Mesenteric fat pad (tissue), 1 donor: ENCODE measurements at regions not wholly inside any gene's neighbourhood (a gene's known extent, or its start where the extent isn't known, plus 50 kb on each side); places are given as distances from the start of the nearest gene placed in this dataset.

ENCODE experiments used
- DNase-seq: peaks from one replicate; pipeline ENCODE4 v3.0.0-alpha.2; 2020; ENCODE audit warnings: low spot score
- donor health status: DM: yes; HTN: yes; CAD: no.

DNA sequence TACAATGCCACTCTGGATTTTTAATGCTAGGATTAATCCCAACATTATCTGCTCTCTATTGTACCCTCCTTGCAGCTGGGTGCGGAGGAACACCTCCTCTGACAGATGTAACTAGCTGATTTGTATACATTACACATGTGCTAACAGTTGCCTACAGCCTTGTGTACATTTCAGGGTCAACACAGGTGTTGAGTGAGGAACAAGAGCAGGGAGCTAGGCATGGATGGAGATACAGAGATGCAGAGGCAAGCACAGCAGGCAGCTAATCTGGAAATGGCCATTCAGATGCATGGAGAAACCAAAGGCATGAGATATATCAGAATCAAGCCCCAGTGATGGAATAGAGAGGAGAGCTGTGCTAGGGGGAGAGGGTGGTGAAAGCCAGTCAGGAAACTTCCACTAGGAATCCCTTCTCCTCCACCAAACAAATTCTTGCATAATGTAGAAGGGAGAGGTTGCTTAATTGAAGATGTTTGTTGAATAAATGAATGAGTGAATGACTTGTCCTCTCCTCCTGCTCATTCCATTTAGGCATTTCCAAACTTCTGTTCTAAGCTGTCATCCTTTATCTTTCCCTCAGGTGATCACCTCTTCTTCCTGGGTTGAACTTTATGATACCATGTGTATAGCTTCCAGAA, 313.2 kb downstream of the ATP23 start:
- DNase-seq, result no peak

DNA sequence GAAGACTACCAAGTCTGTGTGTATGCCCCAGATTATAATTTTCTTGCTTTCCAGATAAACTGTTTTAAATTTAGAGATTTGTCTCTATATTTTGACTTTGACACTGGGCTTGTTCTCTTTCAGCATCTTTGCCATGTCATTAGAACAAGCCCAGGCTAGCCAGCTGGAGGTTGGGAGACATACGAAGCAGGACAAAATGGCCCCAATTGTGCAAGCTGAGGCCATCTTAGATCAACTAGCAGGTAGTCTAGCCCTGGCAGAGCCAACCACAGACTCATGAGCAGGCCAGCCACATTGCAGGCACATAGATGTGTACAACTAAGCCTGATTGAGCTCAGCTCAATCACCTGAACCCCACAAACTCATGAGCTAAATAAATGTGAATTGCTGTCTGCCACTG, 321.4 kb downstream of the ATP23 start:
- no peak for DNase-seq

DNA sequence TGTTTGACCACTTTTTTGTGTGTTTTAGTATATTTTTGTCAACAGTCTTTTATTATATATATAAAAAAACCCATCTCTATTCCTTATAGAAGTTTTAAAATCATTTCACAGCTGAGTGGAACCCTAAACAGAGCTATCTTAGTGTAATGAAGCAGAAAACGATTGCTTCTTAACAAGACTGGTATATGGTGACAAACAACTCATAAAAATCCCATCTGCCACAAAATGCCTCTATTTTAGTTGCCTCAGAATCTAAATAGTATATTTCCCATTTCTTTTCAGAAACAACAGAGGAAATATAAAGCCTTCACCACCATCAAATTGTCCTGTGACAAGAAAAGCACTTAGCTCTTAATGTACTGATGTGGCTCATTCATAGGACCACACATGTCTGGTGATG, 322.4 kb downstream of the ATP23 start:
- no peak for DNase-seq

DNA sequence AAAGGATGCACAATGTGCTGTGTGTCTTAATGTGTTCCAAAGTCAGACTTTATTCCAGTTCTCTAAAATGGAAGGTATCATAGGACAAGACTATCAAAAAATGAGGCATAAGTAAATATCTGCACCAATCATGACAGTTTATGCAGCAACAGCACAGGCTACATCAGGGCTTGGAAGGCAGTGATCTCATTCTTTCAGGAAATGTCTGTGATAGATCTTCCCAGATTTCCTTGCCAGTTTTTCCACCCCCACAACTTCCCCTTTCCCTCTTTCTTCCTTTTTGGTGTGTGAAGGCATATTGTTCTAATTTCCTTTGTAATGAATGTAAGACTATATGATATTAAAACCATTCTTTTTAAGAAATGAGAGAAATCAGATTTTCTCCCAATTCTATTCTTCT, 326.7 kb downstream of the ATP23 start:
- no peak for DNase-seq

DNA sequence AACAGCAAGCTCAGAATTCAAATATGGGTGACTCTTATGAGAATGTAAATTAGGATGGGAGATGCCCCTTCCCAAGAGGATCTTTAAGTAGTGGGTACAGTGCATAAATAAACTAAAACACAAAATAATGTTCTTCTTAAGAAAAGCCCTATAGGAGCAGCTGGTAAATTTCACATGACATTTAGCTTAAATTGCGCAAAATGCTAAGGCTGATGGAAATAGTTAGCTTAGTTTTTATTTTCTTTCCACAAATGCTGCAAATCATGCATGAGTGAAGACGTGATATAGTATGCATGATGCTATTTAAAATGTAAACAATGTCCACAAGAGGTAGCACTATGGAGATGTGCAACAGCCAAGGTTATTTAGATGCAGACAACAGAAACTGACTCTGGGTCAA, 328.1 kb downstream of the ATP23 start:
- no peak for DNase-seq

DNA sequence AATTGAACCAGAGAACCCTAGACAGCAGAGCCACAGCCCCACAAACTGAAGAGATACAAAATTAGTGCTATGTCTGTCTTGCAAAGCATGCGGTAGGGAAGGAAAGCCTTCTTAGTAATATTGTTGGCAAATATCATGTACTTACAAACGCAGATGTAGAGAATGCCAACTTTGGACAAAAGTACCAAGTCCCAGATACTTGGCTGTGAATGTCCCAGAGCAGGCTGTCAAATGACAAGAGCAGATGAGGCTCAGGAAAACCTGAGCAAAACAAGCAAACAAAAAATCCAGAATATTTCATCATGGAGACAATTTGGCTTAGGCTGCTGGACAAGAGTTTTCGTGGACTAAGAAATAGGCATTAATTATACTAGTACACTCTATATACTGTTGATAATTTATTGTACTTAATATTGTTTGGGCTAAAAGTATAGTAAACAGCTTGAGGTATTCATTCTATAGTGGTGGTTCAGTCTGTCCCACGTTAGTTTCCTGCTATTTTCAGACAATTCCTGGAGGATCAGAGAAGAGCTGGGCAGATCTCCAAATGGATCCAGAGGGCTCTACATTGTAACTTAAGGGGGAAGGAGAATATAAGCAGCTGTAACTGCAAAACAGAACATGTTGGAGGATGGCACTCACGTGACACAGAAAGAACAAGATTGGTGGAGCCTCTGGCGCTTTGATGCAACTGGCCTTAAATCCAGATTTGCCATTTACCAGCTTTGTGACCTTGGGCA, 329.8 kb downstream of the ATP23 start:
- no peak for DNase-seq

DNA sequence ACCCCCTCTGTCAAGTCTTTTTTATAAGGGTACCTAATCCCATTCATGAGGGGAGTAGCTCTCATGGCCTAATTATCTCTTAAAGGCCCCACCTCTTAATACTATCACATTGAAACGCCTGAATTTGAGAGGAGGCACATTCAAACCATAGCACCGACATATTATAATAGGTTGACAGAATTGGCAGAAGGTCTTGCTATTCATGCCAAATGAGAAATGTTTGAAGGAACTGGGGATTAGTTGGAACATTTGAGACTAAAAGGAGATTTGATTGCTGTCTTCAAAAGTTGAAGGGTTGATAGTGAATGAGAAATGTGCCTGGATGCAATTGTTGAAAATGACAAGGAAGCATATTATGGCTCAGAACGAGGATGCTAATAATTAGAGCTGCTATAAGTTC, 331.1 kb downstream of the ATP23 start:
- no peak for DNase-seq

DNA sequence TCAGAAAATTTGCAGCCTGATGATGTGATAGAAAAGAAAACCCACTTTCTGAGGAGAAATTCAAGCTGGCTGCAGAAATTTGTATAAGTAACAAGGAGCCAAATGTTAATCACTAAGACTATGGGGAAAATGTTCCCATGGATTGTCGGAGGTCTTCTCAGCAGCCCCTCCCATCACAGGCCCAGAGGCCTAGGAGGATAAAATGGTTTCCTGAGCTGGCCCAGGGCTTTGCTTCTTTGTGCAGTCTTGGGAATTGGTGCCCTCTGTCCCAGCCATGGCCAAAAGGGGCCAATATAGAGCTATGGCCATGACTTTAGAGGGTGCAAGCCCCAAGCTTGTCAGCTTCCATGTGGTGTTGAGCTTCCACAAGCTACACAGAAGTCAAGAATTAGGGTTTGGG, 335.9 kb downstream of the ATP23 start:
- DNase-seq, result no peak

DNA sequence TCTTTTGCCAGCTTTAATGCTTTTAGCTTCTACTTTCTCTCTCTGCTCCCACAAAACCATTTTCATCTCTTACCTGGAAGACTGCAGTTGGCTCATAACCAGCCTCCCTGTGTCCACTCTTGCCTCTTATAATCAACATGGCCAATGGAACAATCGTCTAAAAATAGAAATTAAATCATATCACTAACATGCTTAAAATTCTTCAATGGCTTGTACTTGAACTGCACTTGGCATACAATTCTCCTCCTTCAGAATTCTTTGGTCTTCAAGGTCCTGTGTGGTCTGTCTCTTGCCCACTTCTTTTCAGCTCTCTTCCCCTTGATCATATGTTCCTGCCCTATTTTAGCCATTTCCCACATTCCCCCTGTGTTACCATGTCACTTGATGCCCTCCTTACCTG, 342.2 kb downstream of the ATP23 start:
- no peak for DNase-seq

DNA sequence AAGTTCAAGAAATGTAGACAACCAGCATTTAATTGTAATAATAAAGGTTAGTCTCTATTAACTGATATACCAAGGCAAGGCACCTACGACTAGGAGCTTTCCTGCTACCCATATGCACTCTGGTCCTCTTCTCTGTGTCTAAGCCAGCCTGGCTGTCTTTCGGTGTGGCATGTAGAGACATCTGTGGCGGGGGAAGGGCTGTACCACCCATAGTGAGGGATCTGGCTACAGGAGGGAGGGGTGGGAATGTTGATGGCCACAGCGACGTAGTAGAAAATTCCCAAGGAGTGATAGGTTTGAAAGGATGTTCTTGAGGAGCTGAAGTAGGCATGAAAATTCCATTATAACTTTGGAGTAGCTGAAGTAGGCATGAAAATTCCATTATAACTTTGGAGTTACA, 344.2 kb downstream of the ATP23 start:
- no peak for DNase-seq

DNA sequence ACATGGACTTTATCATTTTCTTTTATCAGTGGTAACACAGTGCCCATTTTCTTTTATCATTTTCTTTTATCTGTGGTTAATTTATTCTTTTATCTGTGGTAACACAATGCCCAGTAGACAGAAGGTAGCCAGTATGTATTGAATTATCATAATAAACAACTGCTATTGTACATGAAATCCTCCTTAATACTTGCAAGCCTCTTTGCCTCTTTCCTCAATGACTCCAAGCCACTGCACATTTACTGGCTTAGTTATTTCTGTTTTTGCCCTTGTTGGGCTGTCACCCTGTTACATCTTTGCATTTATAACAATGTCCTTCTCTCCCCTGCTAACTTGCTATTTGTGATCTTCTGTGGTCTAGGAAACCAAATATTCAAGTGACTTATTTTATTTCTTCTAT, 345.0 kb downstream of the ATP23 start:
- DNase-seq, result no peak

DNA sequence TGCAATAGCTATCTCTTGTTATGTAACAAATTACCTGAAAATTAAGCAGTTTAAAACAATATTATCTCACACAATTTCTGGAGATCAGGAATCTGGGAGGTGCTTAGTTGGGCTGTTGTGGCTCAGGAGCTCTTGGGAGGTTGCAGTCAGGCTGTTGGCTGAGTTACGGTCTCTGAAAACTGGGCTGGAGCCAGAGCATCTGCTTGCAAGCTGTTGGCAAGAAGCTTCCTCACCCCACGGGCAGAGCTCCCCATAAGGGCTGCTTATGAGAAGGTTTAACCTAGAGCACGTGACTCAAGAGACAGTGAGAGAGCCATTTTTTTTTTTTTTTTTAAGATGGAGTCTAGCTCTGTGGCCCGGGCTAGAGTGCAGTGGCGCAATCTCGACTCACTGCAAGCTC, 346.8 kb downstream of the ATP23 start:
- no peak for DNase-seq

DNA sequence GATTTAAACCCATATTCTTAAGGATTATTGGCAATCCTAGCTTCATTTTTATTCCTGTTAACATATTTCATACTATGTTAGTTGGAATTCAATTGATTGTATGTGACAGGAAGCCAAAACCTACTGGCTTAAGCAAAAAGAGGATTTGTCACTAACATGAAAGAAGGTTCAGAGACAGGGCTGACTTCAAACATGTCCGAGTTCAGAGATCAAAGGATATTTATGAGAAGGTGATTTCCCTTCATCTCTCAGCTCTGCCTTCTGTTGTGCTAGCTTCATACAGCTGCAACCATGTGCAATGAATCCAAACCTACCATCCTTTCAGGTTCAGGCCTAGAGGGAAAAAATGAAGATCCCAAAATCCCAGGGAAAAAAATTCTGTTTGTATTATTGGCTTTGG, 349.7 kb downstream of the ATP23 start:
- DNase-seq, result no peak

DNA sequence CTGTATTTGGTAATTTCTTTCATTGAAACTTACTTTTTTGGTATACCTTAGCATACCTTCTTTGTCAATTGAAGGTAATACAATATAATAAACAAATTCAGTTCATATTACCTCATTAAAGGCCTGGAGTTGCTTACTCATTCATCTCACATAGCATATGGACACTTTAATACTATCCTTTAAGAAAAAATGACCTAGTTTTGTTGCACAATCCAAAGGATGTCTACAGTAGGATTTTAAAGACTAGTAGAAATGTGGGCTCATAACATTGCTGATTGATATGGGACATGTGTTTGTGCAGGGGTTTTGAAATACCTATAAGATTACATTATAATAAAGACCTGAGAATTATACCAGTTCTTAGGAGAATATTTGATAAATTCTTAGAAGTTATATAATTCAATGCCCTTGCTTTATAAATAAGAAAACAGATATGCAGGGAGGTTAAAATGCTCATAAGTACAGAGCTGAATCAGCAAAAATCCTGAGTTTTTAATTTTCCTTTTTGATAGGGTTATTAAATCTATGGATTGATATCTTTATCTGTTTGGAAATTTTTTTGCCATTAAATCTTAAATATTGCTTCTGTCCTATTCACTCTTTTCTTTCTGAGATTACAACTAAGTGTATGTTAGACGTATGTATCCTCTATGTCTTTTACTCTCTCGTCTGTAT, 352.1 kb downstream of the ATP23 start:
- DNase-seq, result no peak

DNA sequence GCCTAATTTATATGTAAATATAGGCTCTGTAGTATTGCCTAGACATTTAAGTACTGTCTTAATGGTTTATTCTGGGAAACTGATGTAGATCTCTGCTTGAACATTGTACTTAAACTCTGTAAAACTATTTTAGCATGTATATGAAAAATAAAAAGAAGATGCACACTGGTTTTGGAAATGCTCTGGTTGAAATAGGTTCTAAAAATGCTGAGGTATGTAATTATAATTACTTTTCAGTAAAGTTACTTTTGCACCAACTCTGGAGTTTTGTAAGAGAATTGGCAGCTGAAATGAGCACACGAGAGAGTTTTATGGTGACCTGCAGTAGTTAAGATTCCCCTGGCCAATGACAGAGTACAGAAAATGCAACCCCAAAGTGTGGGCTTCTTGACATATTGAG, 353.9 kb downstream of the ATP23 start:
- DNase-seq, result no peak

DNA sequence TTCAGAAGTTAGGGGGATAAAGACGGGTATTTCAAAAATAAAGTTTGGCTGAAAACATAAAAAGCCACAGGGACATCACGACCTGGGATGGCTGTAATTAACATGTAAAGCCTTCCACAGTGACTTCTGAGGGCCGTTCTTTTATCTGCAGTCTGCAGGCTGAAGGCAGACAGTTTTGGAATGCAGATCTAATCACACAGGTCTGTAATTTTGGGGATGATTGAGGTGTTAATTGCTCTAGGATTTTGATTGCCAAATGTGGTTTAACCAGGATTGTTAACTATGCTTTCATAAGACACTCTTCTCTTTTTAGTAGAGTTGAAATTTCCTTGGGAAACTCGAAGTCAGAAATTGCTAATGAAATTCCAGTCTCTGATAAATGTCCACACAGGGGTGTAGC, 355.5 kb downstream of the ATP23 start:
- DNase-seq, result no peak

DNA sequence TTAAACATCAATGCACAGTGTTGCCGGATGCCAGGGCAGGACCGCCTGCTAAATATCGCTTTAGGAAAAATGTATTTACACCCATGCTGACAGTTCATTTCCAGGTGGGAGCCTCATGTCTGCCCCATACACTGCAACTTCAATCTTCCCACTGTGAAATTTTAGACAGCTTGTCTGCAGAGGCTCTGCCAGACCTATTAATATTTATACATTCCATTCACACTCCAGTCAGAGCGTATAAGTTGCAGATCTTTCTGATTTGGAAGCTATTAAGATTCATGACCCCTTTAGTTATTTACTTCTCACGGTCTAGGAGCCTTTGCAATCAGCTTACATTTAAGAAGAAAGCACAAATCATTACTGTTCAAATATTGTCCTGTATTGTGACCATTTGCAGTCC, 357.4 kb downstream of the ATP23 start:
- DNase-seq, result no peak

DNA sequence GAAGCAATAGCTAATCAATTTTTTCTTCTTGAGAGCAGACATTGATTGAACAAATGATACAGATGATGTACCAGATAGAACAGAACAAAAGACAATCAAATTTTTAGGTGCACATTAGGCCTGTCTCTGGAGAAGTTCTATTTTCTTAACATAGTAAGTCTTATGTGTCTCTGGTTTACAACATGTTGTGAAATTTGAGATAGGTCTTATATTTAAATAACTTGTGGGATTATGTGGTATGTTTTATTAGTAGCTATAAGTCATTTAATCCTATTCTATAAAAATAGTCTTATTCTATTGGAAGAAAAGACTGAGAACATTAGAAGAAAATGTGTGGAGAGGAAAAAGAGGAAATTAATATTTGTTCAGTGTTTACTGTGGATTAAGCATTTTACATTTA, 358.0 kb downstream of the ATP23 start:
- no peak for DNase-seq

DNA sequence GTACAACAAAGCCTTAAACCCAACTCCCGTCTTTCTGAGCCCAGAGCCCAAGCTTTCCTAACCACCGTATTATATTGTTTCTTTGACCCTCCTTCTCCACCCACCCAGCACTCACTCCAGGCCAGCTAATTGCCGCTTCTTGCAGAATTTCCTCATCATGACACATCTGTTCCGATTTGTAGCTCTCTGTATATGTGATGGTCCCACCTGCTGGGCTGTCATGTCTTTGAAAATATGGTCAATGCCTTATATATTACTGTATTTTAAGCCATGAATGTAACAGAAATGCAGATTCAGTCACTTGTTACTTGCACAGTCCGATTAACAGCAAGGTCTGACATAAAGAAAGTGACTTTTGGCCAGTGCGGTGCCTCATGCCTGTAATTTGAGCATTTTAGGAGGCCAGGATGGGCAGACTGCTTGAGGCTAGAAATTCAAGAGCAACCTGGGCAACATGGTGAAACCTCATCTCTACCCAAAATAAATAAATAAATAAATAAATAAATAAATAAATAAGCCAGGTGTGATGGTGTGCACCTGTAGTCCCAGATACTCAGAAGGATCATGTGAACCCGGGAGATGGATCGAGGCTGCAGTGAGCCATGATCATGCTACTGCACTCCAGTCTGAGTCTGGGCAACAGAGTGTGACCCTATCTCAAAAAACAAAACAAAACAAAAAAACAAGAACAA, 359.8 kb downstream of the ATP23 start:
- DNase-seq, result no peak

DNA sequence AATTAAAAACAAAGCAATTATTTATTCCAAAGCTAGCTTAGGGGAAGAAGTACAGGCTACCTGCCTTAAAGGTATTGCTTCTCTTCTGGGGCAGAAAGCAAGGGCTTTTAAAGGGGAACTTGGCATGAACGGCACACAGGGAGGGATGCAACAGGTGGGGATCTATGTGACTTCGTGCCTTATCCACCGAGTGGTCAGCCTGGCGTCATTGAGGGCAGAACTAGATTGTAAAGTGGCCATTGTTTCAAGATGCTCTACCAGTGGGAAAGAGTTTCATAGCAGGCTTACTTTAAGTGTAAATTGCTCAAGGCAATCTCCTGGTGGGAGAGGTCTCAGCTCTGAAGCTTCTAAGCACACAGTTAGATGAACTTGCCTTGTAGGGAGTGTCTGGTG, 360.4 kb downstream of the ATP23 start:
- no peak for DNase-seq

DNA sequence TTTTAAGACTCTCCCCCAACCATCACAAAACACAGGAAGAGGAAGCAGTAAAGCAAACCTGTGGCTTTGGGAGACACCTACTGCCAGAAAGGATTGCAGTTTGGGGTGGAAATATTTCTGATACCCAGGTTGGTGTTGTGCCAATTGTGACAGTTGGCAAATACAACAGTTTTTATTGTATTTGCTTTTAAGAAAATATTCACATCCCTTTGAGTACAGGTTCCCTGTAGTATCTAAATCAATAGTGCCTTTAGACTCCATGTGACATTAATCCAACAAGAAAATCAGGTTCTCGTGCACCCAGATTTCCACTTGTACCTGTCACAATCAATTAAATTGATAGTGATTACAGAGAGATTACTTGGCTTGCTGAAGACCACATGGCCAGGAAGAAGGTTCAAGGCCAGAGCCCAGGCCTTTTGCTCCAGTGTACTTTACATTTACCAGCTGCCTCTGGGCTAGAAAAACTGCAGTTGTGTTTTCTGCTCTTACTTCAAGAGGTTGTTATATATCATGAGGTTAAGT, 361.2 kb downstream of the ATP23 start:
- no peak for DNase-seq
